ENCODE measurements at regions not wholly inside any gene's neighbourhood (a gene's known extent, or its start where the extent isn't known, plus 50 kb on each side); places are given as distances from the start of the nearest gene placed in this dataset.

GRCh38 chr20:19161336-19161735, 51.1 kb upstream of the SLC24A3 start (continued):
- TF ChIP-seq, protein P1, sequence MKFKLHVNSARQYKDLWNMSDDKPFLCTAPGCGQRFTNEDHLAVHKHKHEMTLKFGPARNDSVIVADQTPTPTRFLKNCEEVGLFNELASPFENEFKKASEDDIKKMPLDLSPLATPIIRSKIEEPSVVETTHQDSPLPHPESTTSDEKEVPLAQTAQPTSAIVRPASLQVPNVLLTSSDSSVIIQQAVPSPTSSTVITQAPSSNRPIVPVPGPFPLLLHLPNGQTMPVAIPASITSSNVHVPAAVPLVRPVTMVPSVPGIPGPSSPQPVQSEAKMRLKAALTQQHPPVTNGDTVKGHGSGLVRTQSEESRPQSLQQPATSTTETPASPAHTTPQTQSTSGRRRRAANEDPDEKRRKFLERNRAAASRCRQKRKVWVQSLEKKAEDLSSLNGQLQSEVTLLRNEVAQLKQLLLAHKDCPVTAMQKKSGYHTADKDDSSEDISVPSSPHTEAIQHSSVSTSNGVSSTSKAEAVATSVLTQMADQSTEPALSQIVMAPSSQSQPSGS (CRISPR knock-in tag; IDR thresholded peaks at IDR 0.05; ENCODE audit: borderline replicate concordance, low read depth), result no peak
- TF ChIP-seq AR (CRISPR knock-in tag; IDR thresholded peaks at IDR 0.05) (no peak), GABPB1 (CRISPR knock-in tag; IDR thresholded peaks at IDR 0.05) (no peak)
- TF ChIP-seq, protein P2, sequence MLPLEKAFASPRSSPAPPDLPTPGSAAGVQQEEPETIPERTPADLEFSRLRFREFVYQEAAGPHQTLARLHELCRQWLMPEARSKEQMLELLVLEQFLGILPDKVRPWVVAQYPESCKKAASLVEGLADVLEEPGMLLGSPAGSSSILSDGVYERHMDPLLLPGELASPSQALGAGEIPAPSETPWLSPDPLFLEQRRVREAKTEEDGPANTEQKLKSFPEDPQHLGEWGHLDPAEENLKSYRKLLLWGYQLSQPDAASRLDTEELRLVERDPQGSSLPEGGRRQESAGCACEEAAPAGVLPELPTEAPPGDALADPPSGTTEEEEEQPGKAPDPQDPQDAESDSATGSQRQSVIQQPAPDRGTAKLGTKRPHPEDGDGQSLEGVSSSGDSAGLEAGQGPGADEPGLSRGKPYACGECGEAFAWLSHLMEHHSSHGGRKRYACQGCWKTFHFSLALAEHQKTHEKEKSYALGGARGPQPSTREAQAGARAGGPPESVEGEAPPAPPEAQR (CRISPR knock-in tag; IDR thresholded peaks at IDR 0.05), result no peak

All from WTC11 (cell line).